ENCODE measurements at regions not wholly inside any gene's neighbourhood (a gene's known extent, or its start where the extent isn't known, plus 50 kb on each side); places are given as distances from the start of the nearest gene placed in this dataset.

GRCh38 chr15:53106505-53107286 lies 316.6 kb upstream of the ONECUT1 start:
- no peaks in the 10 kb centered on the region for H3K9me3 ChIP-seq (ENCODE audit: insufficient read depth, low read length, severe bottlenecking)
- H2AFZ ChIP-seq (ENCODE audit: low read depth, low read length): no peak overlapping the region
- H3K4me3 ChIP-seq (ENCODE audit: low read depth in 1 of 2, low read length in 2 of 2): no peak overlapping the region
- no peaks in the 10 kb centered on the region for H4K20me1 ChIP-seq (ENCODE audit: insufficient read depth, low read length)
- H3K36me3 ChIP-seq (ENCODE audit: insufficient read depth, low read length): no peaks in the 10 kb centered on the region
- no peak for ATAC-seq (ENCODE audit: insufficient read depth, low read depth)
- H3K27me3 ChIP-seq (ENCODE audit: insufficient read depth, low read length, poor library complexity): no peaks in the 10 kb centered on the region
- no peak for DNase-seq
- H3K4me1 ChIP-seq (ENCODE audit: insufficient read depth, low read length): no peaks in the 10 kb centered on the region
- H3K79me2 ChIP-seq (ENCODE audit: insufficient read depth, low read length): no peaks in the 10 kb centered on the region
- TF ChIP-seq EZH2 (IDR thresholded peaks at IDR 0.05; ENCODE audit: borderline replicate concordance, low read depth, low read length, severe bottlenecking): no peak
- TF ChIP-seq, protein P1, sequence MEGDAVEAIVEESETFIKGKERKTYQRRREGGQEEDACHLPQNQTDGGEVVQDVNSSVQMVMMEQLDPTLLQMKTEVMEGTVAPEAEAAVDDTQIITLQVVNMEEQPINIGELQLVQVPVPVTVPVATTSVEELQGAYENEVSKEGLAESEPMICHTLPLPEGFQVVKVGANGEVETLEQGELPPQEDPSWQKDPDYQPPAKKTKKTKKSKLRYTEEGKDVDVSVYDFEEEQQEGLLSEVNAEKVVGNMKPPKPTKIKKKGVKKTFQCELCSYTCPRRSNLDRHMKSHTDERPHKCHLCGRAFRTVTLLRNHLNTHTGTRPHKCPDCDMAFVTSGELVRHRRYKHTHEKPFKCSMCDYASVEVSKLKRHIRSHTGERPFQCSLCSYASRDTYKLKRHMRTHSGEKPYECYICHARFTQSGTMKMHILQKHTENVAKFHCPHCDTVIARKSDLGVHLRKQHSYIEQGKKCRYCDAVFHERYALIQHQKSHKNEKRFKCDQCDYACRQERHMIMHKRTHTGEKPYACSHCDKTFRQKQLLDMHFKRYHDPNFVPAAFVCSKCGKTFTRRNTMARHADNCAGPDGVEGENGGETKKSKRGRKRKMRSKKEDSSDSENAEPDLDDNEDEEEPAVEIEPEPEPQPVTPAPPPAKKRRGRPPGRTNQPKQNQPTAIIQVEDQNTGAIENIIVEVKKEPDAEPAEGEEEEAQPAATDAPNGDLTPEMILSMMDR (IDR thresholded peaks at IDR 0.05; ENCODE audit: borderline replicate concordance, extremely low read depth, low read length, poor library complexity, severe bottlenecking): no peak
- H3K27ac ChIP-seq (ENCODE audit: low read length): no peak overlapping the region
- H3K9ac ChIP-seq (ENCODE audit: low read depth, low read length): no peak overlapping the region
- no peak overlapping the region for H3K4me2 ChIP-seq (ENCODE audit: insufficient read depth, low read length)

- Histone ChIP-seq H3K4me2 (ENCODE audit: insufficient read depth, low read length) (no peak overlapping the region), H3K4me1 (ENCODE audit: insufficient read depth, low read length) (no peaks in the 10 kb centered on the region), H2AFZ (ENCODE audit: low read depth, low read length) (no peak overlapping the region), H3K4me3 (ENCODE audit: low read depth in 1 of 2, low read length in 2 of 2) (no peak overlapping the region), H3K27ac (ENCODE audit: low read length) (no peak overlapping the region), H3K79me2 (ENCODE audit: insufficient read depth, low read length) (no peaks in the 10 kb centered on the region), H4K20me1 (ENCODE audit: insufficient read depth, low read length) (no peaks in the 10 kb centered on the region), H3K9me3 (ENCODE audit: insufficient read depth, low read length, severe bottlenecking) (no peaks in the 10 kb centered on the region), H3K36me3 (ENCODE audit: insufficient read depth, low read length) (no peaks in the 10 kb centered on the region), H3K27me3 (ENCODE audit: insufficient read depth, low read length, poor library complexity) (no peaks in the 10 kb centered on the region), H3K9ac (ENCODE audit: low read depth, low read length) (no peak overlapping the region)
- TF ChIP-seq EZH2 (IDR thresholded peaks at IDR 0.05; ENCODE audit: borderline replicate concordance, low read depth, low read length, severe bottlenecking): no peak
- TF ChIP-seq, protein P1 (IDR thresholded peaks at IDR 0.05; ENCODE audit: borderline replicate concordance, extremely low read depth, low read length, poor library complexity, severe bottlenecking): no peak
- no peak for DNase-seq
- no peak for ATAC-seq (ENCODE audit: insufficient read depth, low read depth)
Measured at GRCh38 chr15:53102483-53102882, 312.3 kb upstream of the ONECUT1 start.

DNA sequence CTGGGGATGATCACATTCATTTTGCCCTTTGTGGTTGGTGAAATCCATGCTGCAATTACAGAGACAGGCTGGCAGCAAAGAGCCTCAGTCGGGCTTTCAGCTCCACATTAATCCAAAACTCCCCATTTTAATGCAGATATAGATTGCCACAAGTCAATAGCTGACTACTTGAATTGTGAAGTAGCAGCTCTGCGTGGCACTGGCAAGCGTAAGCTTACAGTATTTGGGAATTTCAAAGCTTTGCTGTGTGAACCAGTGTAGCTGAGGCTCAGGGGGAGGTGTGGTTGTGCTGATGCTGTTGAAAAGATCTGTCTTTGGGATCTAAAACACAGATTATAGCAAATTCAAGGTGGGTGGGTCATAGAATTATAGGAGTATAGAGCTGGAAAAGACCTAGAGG lies 290.3 kb upstream of the ONECUT1 start:
- DNase-seq: no peak
- no peaks in the 10 kb centered on the region for H3K79me2 ChIP-seq (ENCODE audit: insufficient read depth, low read length)
- no peak for ATAC-seq (ENCODE audit: insufficient read depth, low read depth)

More for the DNA sequence above, 290.3 kb upstream of the ONECUT1 start:
- no peak for TF ChIP-seq EZH2 (IDR thresholded peaks at IDR 0.05; ENCODE audit: borderline replicate concordance, low read depth, low read length, severe bottlenecking)
- TF ChIP-seq, protein P1 (IDR thresholded peaks at IDR 0.05; ENCODE audit: borderline replicate concordance, extremely low read depth, low read length, poor library complexity, severe bottlenecking): no peak
- Histone ChIP-seq H3K9ac (ENCODE audit: low read depth, low read length) (no peak overlapping the region), H3K27me3 (ENCODE audit: insufficient read depth, low read length, poor library complexity) (no peaks in the 10 kb centered on the region), H3K4me2 (ENCODE audit: insufficient read depth, low read length) (no peak overlapping the region), H3K27ac (ENCODE audit: low read length) (no peak overlapping the region), H3K4me1 (ENCODE audit: insufficient read depth, low read length) (no peaks in the 10 kb centered on the region), H3K36me3 (ENCODE audit: insufficient read depth, low read length) (no peaks in the 10 kb centered on the region), H4K20me1 (ENCODE audit: insufficient read depth, low read length) (no peaks in the 10 kb centered on the region), H3K9me3 (ENCODE audit: insufficient read depth, low read length, severe bottlenecking) (no peaks in the 10 kb centered on the region), H3K4me3 (ENCODE audit: low read depth in 1 of 2, low read length in 2 of 2) (no peak overlapping the region), H2AFZ (ENCODE audit: low read depth, low read length) (no peak overlapping the region)
